ENCODE measurements at regions not wholly inside any gene's neighbourhood (a gene's known extent, or its start where the extent isn't known, plus 50 kb on each side); places are given as distances from the start of the nearest gene placed in this dataset.

DNA sequence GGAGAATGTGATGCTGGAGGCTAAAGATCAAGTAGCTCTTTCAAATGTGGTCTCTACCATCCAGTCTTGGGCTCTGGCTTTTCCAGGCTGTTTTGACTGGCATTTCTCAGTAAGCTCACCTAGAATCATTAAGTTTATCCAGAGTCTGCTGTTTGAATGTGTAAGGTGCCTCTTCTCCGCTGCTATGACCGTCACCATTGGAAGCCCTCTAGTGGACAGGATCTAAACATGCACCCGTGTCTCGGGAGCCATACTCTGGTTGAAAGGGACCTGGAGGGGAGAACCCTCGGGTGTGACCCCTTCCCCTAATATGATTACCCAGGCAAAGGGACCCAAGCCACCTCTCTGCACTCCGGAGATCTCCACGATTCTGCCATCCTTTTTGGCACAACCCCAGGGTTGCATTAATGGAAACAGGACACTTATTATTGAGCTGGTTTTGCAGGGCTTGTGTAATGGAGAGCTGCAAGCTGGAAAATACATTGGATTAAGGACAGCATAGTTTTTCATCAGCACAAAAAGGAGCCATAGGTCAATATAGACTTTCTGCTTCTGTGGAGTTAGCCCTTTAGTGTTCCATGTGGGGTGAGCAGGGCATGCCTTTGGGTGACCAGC, 191.0 kb upstream of the LARGE1 start:
- Mint-ChIP-seq H3K27me3 (peaks cover 4% of the 10 kb centered on the region), H3K36me3 (ENCODE audit: low read depth) (no peaks in the 10 kb centered on the region), H3K4me1 (no peaks in the 10 kb centered on the region), H3K4me3 (no peak overlapping the region), H3K27ac (no peak overlapping the region), H3K9me3 (no peaks in the 10 kb centered on the region)
- ATAC-seq (ENCODE audit: low read depth) (peak; percentile 57), DNase-seq (peak; percentile 17)
- intact Hi-C loops (cut with micrococcal nuclease): loop anchor here (1.0 kb wide), 3 partner anchors 188 to 809 kb away; no protein-coding TSS in a partner anchor
- TF ChIP-seq, protein P1, sequence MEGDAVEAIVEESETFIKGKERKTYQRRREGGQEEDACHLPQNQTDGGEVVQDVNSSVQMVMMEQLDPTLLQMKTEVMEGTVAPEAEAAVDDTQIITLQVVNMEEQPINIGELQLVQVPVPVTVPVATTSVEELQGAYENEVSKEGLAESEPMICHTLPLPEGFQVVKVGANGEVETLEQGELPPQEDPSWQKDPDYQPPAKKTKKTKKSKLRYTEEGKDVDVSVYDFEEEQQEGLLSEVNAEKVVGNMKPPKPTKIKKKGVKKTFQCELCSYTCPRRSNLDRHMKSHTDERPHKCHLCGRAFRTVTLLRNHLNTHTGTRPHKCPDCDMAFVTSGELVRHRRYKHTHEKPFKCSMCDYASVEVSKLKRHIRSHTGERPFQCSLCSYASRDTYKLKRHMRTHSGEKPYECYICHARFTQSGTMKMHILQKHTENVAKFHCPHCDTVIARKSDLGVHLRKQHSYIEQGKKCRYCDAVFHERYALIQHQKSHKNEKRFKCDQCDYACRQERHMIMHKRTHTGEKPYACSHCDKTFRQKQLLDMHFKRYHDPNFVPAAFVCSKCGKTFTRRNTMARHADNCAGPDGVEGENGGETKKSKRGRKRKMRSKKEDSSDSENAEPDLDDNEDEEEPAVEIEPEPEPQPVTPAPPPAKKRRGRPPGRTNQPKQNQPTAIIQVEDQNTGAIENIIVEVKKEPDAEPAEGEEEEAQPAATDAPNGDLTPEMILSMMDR (IDR thresholded peaks at IDR 0.05): no peak
- ChIA-PET CTCF (interaction anchor here (0.7 to 4.0 kb wide), 12 partner anchors 10 to 907 kb away, joined by 3 to 50 read pairs (median 3); partner anchors contain the start of gene LARGE1), POLR2A (interaction anchor here (1.1 kb wide), 1 partner anchor 809 kb away, joined by 3 read pairs; no protein-coding TSS in a partner anchor)

DNA sequence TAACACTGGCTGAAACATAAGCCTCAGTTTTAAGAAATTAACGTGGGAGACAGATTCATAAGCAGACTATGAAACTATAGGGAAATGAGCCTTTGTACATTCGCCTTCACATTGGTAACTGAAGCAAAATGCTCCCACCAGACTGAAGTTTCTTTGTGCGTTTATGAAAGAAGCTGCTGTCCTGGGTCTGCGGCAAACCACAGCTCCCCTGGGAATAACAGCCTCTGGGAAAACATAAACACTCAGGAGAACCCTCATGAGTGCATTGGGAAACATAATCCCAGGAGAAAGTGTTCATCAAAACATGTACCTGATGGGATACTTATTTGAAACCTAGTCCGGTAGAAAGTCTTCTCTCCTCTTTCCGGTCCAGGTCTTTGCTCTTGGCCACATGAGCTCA, 193.1 kb upstream of the LARGE1 start:
- intact Hi-C loops (cut with micrococcal nuclease): no loop called here

DNA sequence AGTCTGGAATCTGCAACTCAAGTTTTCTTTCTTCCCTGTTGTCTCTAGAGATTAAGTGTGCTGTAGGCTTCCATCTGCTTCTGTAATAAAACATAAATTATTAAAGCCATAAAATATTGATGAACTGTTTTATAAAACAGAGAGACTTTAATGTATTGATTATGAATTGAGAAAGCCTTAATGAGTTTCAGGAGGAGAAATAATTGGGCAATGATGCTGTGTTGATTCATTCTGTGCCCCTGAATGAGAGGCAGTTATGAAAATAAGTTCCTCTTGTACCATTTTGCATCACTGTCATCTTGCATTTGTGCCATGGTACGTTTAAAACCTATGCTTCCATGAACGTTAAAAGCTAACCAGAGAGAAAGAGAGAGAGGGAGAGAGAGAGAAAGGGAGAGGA, 194.1 kb upstream of the LARGE1 start:
- CTCF ChIA-PET: interaction anchor here (0.8 kb wide), 1 partner anchor 191 kb away, joined by 3 read pairs; no protein-coding TSS in a partner anchor
- TF ChIP-seq, protein P1 (IDR thresholded peaks at IDR 0.05): no peak
- DNase-seq (no peak), ATAC-seq (ENCODE audit: low read depth) (no peak)
- H3K36me3 Mint-ChIP-seq (ENCODE audit: low read depth): no peaks in the 10 kb centered on the region
- H3K9me3 Mint-ChIP-seq: peaks cover 2% of the 10 kb centered on the region
- intact Hi-C loops (cut with micrococcal nuclease): no loop called here
- H3K27ac Mint-ChIP-seq: no peak overlapping the region
- H3K27me3 Mint-ChIP-seq: peaks cover 2% of the 10 kb centered on the region
- no peaks in the 10 kb centered on the region for H3K4me1 Mint-ChIP-seq
- no peak overlapping the region for H3K4me3 Mint-ChIP-seq
- POLR2A ChIA-PET: no interaction called here

More for the DNA sequence above, 193.1 kb upstream of the LARGE1 start:
- Mint-ChIP-seq H3K27ac (no peak overlapping the region), H3K36me3 (ENCODE audit: low read depth) (no peaks in the 10 kb centered on the region), H3K4me1 (no peaks in the 10 kb centered on the region), H3K9me3 (peaks cover 2% of the 10 kb centered on the region), H3K27me3 (peaks cover 2% of the 10 kb centered on the region), H3K4me3 (no peak overlapping the region)
- CTCF ChIA-PET: interaction anchor here (0.8 kb wide), 1 partner anchor 191 kb away, joined by 3 read pairs; no protein-coding TSS in a partner anchor
- no peak for ATAC-seq (ENCODE audit: low read depth)
- no peak for DNase-seq
- TF ChIP-seq, protein P1 (IDR thresholded peaks at IDR 0.05): no peak
- POLR2A ChIA-PET: no interaction called here

DNA sequence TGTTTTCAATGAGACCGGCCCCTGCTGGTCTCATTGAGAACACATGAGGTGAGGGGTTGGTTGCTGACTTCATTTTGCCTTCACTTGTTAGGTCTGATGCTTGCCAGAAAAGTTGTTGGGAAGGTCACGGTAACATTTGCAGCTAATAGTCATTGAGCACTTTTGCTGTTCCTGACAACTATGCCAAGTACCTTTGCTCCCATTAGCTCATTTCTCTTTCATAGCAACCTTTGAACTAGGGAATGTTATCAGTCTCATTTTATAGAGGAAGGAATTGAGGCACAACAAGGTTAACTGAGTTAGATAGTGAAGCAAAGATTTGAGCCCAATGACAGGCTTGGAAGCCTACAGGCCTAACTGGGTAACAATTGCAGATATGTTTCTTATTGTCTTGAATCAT, 195.4 kb upstream of the LARGE1 start:
- DNase-seq: no peak

DNA sequence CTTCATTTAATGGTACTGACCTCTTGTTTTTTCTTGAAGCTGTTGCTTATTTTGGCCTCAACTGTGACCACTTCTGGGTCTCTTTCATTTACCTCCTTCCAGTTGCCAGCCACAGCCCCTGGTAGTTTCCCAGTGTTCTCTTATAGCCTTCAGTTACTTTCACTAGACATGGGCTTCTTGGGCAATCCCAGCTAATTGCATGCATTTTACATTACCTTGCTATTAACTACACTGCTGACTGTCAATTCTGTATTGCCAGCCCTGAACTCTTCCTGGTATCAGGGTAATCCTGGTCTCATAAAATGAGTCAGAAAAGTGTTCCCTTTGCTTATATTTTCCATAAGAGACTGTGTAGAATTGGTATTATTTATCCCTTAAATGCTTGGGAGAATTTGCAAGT, 195.8 kb upstream of the LARGE1 start:
- Mint-ChIP-seq H3K36me3 (ENCODE audit: low read depth) (no peaks in the 10 kb centered on the region), H3K4me3 (no peak overlapping the region), H3K27ac (no peak overlapping the region), H3K9me3 (peaks cover 2% of the 10 kb centered on the region), H3K27me3 (peaks cover 6% of the 10 kb centered on the region), H3K4me1 (no peaks in the 10 kb centered on the region)
- ChIA-PET CTCF (no interaction called here), POLR2A (no interaction called here)
- no peak for DNase-seq
- TF ChIP-seq, protein P1 (IDR thresholded peaks at IDR 0.05): no peak
- ATAC-seq (ENCODE audit: low read depth): no peak
- intact Hi-C loops (cut with micrococcal nuclease): no loop called here

More for the DNA sequence above, 195.4 kb upstream of the LARGE1 start:
- no peak overlapping the region for H3K4me3 Mint-ChIP-seq
- intact Hi-C loops (cut with micrococcal nuclease): no loop called here
- POLR2A ChIA-PET: no interaction called here
- ATAC-seq (ENCODE audit: low read depth): no peak
- TF ChIP-seq, protein P1 (IDR thresholded peaks at IDR 0.05): no peak
- H3K27ac Mint-ChIP-seq: no peak overlapping the region
- no peaks in the 10 kb centered on the region for H3K36me3 Mint-ChIP-seq (ENCODE audit: low read depth)
- peaks cover 2% of the 10 kb centered on the region for H3K9me3 Mint-ChIP-seq
- H3K27me3 Mint-ChIP-seq: peaks cover 6% of the 10 kb centered on the region
- no peaks in the 10 kb centered on the region for H3K4me1 Mint-ChIP-seq
- CTCF ChIA-PET: no interaction called here

Measured in activated B cell treated with CpG ODN at 0.5 μM for 24 hours (primary cell).